GM19025 (cell line): ENCODE measurements at regions not wholly inside any gene's neighbourhood (a gene's known extent, or its start where the extent isn't known, plus 50 kb on each side); places are given as distances from the start of the nearest gene placed in this dataset.
"Not testable (repeated sequence)": the region's sequence is repeated elsewhere in the genome, so short reads cannot be mapped to it uniquely, and the experiment has no call there.

Experiments used
- ATAC-seq: cut with Tn5 transposase; IDR thresholded peaks from one replicate; pipeline ENCODE4 v1.9.1; 2021; ENCODE audit warnings: mild to moderate bottlenecking, low read depth, moderate library complexity; ENCODE audit not compliant: unreplicated experiment

DNA sequence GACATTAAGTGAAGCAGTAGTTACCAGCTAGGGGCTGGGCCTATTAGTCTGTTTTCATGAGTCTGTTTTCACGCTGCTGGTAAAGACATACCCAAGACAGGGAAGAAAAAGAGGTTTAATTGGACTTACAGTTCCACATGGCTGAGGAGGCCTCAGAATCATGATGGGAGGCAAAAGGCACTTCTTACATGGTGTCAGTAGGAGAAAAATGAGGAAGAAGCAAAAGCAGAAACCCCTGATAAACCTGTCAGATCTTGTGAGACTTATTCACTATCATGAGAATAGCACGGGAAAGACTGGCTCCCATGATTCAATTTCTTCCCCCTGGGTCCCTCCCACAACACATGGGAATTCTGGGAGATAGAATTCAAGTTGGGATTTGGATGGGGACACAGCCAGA, 108.0 kb upstream of the LNX1 start:
- not testable (repeated sequence) for ATAC-seq

DNA sequence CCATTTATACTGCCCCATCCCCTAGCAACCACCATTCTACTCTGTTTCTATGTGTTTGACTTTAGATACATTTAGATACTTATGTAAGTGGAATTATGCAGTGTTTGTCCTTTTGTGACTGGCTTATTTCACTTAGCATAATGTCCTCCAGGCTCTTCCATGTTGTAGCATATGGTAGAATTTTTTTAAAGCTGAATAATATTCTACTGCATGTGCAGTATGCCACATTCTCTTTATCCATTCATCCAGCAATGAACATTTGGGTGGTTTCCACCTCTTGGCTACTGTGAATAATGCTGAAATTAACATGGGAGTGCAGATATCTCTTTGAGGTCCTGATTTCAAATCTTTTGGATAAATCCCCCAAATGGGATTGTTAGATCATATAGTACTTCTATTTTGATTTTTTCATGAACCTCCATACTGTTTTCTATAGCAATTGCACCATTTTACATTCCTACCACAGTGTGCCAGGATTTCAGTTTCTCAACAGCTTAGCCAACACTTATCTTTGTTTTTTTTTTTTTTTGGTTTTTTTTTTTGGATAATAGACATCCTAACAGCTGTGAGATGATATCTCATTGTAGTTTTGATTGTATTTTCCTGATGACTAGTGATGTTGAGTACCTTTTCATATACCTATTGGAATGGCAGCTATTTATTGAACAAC, 105.9 kb upstream of the LNX1 start:
- no peak for ATAC-seq

DNA sequence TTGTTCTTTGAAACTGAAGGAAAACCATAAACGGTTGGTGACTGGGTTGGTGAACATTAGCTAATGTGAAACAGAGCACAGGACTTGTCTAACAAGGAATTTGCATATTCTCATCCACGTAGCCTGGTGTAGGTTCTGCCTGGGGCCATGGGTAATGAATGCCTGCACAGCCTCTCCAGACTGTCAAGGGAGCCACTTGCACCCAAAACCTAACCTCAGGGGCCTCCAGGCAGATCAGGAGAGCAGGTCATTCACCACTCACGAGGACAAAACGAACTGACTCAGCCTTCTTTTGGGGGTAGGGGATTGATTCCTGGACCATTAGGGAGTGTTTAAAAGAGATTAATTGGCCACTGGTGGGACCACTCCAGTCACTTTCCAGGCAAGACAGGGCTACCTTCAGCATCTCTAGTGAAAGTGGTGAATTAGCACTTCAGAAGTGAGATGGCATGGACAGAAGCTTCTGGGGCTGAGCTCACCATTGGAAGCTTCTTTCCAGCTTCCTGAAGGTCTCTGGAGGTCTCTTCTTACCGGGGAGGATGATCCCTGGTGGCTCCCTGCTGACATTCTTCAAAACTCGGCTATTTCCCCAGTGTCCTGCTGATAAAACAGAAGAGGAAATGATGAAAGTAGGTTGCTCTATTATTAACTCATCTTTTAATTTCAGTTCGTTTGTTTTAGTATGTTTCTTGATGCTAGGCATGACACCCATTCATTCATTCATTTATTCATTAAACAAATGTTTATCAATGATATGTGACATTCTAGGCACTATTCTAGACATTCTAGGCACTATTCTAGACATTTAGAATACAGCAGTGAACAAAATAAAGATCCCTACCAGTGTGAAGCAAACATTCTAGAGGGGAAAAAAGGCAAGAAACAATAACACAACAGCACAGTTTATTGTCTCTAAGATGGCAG, 104.5 kb upstream of the LNX1 start:
- ATAC-seq = peak; percentile 93

DNA sequence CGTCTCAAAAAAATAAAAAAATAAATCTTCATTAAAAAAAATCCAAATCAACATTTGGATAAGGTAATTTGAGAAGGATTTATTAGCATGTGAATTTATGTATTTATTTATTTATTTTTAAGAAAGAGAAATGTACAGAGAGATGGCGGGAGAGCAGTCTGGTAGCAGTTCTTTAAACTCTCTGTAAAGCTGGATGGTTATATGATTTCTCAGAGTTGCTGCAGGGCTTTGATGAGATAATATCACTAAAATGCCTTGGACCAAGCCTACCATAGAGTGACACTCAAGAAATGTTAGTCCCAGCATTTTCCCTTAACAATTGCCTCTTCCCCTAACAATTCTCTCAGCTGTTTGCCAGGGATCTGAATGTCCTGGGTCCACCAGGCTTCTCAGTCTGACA, 103.4 kb upstream of the LNX1 start:
- ATAC-seq = no peak

DNA sequence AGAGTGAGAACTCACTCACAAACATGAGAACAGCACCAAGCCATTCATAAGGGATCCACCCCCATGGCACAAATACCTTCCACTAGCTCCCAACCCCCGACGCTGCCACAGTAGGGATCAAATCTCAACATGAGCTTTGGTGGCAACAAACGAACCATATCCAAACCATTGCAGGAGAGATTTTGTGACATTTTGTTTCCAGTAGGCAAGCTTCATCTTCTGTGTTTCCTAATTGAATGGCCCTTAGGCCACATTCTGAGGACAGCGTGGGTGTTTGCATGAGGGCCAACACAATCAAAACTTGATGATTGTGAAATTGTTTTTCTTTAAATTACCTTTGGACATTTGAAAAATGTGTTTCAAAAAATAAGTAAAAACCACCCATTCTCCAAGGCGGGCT, 102.6 kb upstream of the LNX1 start:
- ATAC-seq = no peak

DNA sequence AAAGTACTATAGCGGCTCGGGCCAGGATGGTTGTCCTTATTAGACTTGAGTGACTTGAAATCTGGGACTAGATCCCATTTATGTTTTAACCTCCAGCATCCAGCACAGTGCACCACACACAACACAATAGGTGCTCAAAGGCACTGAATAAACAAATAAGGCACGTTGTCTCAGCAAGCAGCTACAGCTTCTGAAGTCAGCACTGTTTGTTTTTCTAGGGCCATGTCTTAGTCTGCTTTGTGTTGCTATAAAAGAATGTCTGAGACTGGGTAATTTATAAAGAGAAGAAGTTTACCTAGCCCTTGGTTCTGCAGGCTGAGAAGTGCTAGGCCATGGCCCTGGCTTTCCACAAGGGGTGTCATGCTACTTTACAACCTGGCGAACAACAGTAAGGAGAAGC, 102.1 kb upstream of the LNX1 start:
- ATAC-seq = no peak

DNA sequence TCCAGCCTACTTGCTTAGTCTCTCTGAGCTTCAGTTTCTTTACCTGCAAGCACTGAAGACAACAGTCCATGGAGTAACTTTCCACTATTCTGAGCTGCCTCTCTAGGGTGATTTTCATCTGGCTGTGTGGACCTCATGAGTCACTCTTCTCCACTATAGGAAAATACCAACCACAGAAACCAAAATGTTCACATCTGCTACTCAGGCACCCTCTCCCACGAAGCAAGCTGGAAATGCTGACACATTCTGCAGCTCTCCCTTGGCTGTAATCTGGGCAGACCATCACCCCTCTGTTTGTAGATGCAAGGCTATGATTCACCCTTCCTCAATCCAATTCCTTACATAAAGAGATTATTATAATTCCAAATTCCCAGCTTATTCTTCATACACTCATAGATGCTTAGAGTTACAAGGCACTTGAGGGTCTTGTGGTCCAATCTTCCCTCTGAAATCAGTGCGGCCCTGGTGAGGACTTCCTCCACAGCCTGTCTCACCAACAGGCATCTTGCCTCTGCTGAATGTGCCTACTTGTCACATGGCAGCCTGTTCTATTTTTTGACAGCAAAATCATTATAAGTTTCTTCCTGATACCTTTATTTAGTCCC, 97.0 kb upstream of the LNX1 start:
- peak; percentile 84 for ATAC-seq

DNA sequence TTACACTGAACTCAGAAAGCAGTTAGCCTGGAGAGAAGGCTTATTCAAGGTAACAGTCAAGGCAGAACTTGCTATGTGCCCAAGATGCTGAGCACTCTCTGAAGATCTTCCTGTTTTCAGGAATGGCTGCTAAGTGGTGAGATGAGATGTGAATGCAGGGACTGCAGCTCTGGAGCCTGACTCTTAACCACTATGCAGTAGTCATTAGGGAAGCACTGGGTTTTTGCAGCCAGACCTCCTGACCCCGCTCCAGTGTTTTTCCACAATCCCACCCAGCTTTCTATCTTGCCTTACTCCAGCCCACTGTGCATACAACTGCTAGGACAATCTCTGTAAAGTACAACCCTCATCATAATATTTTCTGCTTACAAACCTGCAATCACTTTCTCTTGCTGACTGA, 95.2 kb upstream of the LNX1 start:
- no peak for ATAC-seq

DNA sequence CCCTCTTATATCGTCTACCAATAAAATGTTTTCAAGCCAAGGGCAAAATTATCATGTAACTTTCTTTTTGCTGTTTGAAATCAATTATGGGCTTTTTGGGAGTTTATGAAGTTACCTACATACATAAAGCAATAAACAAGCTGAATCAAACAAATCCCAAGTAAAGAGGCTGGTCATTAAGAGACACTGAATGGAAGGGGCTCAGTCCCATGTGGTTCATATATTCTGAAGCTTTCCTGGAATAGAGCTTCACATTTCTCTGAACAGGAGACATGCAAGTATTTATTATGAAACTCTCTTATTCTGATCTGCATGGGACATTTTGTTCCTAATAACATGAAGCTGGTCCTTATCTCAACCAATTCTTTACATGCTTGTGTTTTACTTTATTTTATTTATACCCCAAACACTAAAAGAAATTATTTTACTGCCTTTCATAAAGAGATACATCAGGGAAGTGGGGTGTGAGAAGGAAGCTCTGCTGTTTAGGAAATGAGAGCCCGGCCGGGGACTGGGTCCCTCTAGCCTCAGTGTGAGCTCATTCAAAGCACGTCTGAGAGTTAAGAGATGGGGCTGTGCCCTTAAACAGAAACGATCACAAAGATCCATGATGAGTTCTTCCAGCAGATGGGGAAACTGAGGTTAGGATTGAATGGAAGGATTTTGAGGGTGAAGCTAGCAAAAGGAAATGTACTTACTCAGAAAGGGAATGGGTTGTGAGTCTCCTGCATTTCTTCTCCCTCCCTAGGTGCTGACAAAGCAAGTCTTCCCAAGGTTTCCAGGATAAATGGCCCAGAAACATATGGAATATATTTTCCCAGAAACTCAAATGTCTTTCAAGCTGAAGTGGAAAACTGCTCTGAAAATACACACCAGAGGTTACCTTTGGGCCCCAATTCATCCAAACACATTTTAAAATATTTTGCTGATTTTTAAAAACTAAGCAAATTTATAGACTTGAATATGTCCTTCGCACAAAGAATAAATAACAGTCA, 93.1 kb upstream of the LNX1 start:
- no peak for ATAC-seq

DNA sequence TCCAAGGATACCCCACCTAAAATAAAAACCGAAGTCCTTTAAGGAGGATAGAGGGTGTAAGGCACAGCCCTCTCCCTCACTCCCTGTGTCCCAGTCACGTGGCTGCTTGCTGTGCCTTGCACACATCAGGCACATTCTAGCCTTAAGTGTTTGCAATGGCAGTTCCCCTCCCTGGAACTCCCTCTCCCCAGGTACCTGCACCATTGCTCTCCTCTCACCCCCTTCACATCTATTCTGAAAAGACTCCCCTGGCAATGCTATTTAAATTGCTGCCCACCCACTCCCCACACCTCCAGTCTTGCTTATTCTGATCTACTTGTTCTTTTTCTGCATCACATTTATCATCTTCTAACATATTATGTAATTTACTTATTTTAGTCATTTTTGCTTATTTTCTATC, 91.6 kb upstream of the LNX1 start:
- ATAC-seq = no peak

DNA sequence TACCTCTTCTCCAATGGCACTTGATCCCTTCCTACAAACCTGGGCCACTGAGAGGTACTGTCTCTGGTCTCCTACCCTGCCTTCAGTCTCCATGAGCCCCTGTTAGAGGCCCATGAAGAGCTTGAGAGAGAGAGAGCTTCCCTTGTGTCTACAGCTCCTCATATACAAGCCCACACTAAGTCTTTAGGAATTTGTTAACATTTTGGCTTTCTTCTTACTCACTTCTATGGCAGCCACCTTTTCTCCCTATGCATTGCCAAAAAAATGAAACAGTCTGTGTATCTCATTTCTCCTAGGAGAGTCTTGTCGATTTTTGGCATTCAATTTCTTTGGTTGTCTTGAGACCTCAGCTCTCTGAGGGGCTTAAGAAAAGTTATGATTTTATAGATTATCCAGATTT, 90.9 kb upstream of the LNX1 start:
- no peak for ATAC-seq

DNA sequence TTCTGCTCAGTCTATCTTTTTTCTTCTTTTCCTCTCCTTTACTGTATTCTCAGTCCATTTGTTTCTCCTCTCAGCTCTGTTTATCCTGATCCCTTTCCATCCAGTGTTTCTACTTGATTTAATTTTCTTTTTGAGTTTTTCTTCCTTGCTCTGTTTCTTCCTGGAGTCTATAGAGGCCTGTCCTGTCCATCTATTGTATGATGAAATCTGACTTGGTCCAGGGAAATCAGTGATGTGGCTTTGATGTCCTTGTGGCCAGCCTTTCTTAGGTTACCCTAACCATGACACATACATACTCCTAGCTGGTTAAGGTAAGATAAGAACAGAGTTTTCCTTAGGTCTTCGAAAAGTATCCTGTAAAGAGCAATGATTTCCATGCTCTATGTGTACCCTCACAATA, 89.3 kb upstream of the LNX1 start:
- ATAC-seq = no peak

DNA sequence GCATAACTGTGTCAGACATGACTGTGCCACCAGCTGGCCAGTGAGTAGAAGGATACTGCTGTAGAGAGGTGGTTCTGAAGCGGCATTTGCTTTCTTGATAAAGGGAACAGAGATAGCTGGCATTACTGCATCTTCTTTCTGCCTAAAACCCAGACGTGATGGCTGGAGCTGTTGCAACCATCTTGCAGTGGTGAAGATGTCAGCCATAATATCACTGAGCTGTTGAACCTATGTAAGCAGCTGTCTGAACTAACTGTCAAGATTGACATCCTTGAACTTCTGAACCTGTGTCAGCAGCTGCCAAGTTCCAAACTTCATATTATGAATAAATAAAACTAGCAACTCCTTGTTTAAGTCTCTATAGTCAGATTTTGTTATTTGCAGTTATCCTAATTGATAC, 88.9 kb upstream of the LNX1 start:
- no peak for ATAC-seq

DNA sequence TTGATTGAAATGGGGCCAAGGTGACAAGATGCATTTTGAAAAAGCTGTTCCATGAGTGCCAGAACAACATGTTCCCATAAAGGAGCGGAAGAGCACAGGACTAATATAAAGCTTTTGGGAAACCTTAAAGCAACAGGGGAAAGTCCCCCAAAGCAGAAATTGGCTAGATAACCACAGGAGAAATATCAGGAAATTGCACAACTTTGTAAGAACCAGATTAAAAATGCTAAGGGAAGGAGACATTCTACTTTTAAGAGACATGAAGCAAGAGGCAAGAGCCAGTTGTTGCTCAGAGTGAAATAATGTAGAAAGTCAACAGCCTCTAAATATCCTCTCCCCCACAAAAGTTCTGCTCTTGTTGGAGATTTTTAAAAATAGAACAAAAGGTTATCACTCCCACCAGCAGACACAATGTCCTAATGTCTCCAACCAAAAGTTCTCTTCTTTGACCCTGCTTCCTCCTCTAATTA, 85.2 kb upstream of the LNX1 start:
- no peak for ATAC-seq

DNA sequence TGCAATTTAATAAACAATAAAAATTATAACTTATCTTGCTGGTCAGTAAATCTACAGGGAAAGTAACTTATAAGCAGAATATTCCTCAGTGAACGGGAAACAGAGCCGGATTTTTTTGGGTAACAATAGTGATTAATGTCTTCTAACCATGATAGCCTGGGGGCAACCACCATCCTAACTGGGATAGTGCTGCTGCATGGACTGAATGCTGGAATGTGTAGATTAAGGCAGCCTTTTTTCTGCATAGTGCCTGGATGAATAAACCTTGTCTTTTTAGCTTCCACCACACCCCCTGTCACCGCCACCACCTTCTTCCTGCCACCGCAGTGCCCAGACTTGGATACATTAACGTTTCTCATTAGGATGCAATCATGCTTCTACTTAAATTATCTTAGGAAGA, 83.6 kb upstream of the LNX1 start:
- ATAC-seq = no peak

DNA sequence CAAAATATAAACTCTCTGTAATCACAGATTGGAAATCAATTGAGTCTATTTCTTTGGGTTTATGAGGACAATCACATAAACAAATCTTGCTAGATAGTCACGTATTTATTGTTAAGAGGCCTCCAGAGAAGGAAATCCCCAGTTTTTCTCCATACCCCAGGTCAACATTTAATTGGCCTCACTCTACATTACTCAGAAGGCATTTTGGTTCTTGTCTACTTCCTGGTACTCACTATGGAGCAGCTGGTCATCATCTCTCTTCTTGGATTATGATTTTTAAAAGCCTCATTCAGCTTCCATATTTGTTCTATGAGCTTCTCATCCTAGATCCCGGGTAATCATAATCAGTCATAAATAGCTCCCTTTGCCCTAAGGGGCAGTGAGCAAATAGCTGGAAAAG, 81.6 kb upstream of the LNX1 start:
- ATAC-seq = no peak

DNA sequence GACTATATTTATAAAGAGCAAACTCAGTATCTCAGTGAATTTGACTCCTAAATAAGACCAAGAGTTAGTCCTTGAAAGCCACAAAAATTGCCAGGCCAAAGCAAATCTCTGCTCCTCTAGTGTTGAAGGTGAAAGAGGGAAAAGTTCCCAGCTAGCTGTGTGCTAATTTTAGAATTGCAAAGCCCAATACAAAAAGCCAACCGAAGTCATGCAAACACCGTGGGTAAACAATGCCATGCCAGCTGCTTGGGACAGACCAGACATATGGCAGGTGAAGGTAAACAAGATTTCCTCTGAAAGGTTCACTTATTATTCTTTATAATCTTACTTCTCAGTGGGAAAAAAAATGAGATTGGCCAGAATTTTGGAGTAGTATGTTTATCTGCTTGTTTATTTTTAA, 80.5 kb upstream of the LNX1 start:
- ATAC-seq = no peak

DNA sequence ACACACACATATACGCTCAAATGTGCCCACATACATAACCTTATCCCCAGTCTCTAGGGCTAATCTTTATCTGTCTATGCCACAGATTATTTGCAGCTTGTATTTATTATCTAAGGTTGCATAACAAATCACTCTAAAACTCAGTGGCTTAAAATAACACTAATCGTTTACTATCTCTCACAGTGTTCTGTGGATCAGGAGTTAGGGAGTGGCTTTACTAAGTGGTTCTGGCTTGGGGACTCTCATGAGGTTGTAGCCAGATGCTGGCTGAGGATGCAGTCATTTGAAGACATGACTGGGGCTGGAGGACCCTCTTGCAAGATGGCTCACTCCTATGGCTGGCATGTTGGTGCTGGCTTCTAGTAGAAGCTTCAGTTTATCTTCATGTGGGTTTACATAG, 68.5 kb upstream of the LNX1 start:
- ATAC-seq = no peak

DNA sequence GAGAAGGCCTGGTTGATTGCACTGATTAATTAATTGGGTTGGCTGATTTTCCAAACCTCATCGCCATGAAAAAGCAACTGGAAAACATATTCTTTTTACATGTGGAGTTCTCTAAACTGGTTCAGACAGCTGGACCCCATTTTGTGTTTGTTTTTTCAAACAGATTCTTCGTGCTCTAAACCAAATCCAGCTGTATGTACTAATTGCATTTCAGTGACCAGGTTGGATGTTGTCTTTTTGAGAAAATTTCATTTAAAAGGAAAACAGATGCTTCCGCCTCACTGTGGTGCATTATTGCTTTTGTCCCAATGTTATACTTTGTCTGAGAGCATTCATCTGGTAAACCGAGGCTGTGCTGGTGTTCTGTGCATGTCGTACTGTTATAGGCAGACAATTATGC, 67.8 kb upstream of the LNX1 start:
- ATAC-seq = no peak

DNA sequence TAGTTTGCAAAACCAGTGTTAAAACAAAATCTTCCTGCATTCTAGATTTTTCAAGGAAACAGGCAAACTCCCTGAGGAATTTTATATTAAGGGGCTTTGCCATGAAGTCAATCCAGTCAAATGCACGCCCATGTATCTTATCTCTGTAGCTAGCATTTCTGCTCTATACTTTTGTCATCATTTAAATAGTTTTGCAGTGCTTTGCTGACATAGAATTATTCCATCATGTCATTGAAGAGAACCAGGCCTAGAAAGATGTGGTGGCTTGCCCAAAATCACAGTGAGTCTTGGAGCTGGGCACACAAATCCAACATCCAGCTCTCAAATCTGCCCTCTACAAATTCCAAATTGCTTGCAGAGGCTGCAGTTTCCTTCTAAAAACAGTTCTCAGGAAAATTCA, 66.7 kb upstream of the LNX1 start:
- ATAC-seq = no peak
